AG04450 (cell line): ENCODE measurements at regions not wholly inside any gene's neighbourhood (a gene's known extent, or its start where the extent isn't known, plus 50 kb on each side); places are given as distances from the start of the nearest gene placed in this dataset.

Experiments
- CTCF ChIA-PET: fragments of 300-600, 350-600 bp; formaldehyde crosslinking; extraction: SDS; loops from one replicate; lab custom pipeline; 2022; ENCODE audit warnings: antibody characterized with exemption, inconsistent platforms; lab: Charles Lee
- POLR2A ChIA-PET: fragments of 350-600 bp; formaldehyde crosslinking; extraction: SDS; loops from one replicate; lab custom pipeline; 2021; ENCODE audit warnings: antibody characterized with exemption, inconsistent platforms; lab: Yijun Ruan, JAX
- DNase-seq: peaks from one replicate; pipeline ENCODE4 v3.0.0-alpha.2; 2011; ENCODE audit warnings: low read depth, low spot score
- H3K27ac ChIP-seq: one replicate; pipeline ENCODE4 v1.5.1; 2012; ENCODE audit warnings: low read depth, low read length, control low read depth
- H3K27me3 ChIP-seq: one replicate; pipeline ENCODE4 v1.6.0; 2012; ENCODE audit warnings: low read length; ENCODE audit not compliant: control insufficient read depth, insufficient read depth
- H3K4me3 ChIP-seq: 2 replicates; pipeline ENCODE4 v1.5.1; 2011; ENCODE audit warnings: mild to moderate bottlenecking, low read depth, low read length, control low read depth
- H3K9me3 ChIP-seq: 2 replicates; pipeline ENCODE4 v1.5.1; 2012; ENCODE audit warnings: low read length; ENCODE audit not compliant: control insufficient read depth, insufficient read depth
- TF ChIP-seq, protein P1 (sequence below): IDR thresholded peaks from 2 replicates; pipeline ENCODE4 v1.5.1; 2011; ENCODE audit warnings: low read depth, low read length, control low read depth, inconsistent platforms

DNA sequence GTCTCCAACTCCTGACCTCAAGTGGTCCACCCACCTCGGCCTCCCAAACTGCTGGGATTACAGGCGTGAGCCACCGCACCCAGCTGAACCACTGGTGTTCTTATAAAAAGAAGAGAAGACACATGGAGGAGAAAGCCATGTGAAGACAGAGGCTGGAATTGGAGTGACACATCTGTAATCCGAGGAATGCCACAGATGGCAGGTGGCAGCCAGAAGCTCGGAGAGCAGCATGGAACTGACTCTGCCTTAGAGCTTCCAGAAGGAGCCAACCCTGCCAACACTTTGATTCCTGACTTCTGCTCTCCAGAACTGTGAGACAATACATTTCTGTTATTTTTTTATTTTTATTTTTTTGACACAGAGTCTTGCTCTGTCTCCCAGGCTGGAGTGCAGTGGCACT is 59.0 kb upstream of the ATP2B4 start:
- DNase-seq, result no peak
- ChIA-PET POLR2A (interaction anchor here (0.7 kb wide), 1 partner anchor 34 kb away, joined by 3 read pairs; no protein-coding TSS in a partner anchor), CTCF (no interaction called here)
- Histone ChIP-seq H3K4me3 (no peak overlapping the region), H3K27me3 (no peaks in the 10 kb centered on the region), H3K9me3 (no peaks in the 10 kb centered on the region), H3K27ac (no peak overlapping the region)
- TF ChIP-seq, protein P1, sequence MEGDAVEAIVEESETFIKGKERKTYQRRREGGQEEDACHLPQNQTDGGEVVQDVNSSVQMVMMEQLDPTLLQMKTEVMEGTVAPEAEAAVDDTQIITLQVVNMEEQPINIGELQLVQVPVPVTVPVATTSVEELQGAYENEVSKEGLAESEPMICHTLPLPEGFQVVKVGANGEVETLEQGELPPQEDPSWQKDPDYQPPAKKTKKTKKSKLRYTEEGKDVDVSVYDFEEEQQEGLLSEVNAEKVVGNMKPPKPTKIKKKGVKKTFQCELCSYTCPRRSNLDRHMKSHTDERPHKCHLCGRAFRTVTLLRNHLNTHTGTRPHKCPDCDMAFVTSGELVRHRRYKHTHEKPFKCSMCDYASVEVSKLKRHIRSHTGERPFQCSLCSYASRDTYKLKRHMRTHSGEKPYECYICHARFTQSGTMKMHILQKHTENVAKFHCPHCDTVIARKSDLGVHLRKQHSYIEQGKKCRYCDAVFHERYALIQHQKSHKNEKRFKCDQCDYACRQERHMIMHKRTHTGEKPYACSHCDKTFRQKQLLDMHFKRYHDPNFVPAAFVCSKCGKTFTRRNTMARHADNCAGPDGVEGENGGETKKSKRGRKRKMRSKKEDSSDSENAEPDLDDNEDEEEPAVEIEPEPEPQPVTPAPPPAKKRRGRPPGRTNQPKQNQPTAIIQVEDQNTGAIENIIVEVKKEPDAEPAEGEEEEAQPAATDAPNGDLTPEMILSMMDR, result no peak

DNA sequence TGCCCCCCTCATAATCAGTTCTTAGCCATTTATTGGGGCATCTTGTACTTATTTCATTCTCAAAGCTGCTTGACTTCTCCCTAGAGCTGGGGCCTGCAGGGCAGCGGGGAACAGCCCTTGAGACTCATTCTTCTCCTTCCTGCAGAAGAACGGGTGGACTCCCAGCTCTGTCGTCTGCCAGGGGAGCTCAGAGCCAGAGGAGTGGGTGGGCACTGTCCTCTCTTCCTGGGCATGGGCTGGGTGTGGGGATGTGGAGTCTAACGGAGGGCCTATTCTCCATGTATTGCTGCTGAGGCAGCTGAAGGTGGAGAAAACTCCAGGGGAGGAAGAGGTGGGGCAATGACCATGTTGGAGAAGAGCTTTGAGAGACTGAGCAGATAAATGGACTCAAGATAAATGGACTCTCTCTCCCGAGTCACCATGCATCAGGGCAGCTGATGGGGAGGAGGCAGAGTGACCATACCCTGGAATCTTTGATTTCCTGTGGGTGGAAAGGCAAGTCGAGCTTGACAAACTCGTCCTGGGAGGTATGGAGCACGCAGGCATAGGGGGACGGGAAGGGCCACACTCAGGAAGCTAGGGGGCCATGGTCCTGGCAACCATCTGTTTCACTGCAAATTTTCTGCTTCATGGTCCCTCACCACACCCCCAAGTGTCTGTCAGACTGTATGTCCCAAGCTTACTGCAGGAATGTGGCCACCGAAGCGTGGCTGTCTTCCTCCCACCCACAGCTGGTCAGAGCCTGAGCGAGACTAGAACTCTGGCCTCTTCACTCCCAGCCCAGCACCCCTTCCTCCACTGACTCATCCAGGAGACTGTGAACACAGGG is 56.9 kb upstream of the ATP2B4 start:
- no peaks in the 10 kb centered on the region for H3K9me3 ChIP-seq
- no peak for DNase-seq
- H3K27me3 ChIP-seq, result no peaks in the 10 kb centered on the region
- TF ChIP-seq, protein P1, result no peak
- peak overlapping the region; percentile 71 for H3K27ac ChIP-seq
- ChIA-PET POLR2A (interaction anchor here (0.5 to 1.1 kb wide), 3 partner anchors 9 to 58 kb away, joined by 3 to 7 read pairs (median 6); no protein-coding TSS in a partner anchor), CTCF (interaction anchor here (0.6 kb wide), 1 partner anchor 66 kb away, joined by 3 read pairs; no protein-coding TSS in a partner anchor)
- no peak overlapping the region for H3K4me3 ChIP-seq

DNA sequence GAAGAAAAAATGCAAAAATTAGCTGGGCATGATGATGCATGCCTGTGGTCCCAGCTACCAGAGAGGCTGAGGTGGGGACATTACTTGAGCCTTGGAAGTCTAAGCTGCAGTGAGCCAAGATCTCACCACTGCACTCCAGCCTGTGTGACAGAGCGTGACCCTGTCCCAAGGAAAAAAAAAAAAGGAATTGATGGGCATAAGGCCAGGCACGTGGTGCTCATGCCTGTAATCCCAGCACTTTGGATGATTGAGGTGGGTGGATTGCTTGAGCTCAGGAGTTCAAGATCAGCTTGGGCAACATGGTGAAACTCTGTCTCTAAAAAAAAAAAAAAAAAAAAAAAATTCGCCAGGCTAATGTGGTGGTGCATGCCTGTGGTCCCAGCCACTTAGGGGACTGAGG is 55.8 kb upstream of the ATP2B4 start:
- DNase-seq, result no peak
- H3K4me3 ChIP-seq, result no peak overlapping the region
- TF ChIP-seq, protein P1, result no peak
- no peaks in the 10 kb centered on the region for H3K27me3 ChIP-seq
- no peaks in the 10 kb centered on the region for H3K9me3 ChIP-seq
- CTCF ChIA-PET, result interaction anchor here (1.5 kb wide), 1 partner anchor 65 kb away, joined by 3 read pairs; no protein-coding TSS in a partner anchor
- POLR2A ChIA-PET, result interaction anchor here (0.5 to 0.8 kb wide), 2 partner anchors 12 to 57 kb away, joined by 3 read pairs; no protein-coding TSS in a partner anchor
- H3K27ac ChIP-seq, result peak overlapping the region; percentile 71

DNA sequence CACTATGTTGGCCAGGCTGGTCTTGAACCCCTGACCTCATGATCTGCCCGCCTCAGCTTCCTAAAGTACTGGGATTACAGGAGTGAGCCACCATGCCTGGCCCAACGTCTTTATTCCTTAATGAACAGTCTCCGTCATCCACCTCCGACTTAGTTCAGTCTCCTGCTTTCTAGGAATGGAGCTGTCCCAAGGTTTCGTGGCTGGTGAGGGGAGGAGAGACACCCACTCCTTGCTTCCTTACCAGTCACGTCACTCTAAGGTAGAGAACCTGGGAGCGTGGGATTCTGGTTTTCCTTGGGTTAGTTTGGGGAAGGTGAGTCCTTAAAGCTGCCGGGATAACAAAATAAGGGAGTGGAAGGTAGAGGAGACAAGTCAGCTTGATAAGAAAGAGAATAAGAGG is 55.0 kb upstream of the ATP2B4 start:
- POLR2A ChIA-PET, result interaction anchor here (0.7 kb wide), 1 partner anchor 36 kb away, joined by 6 read pairs; no protein-coding TSS in a partner anchor

More for the DNA sequence above, 55.0 kb upstream of the ATP2B4 start:
- H3K27ac ChIP-seq, result peak overlapping the region; percentile 31
- TF ChIP-seq, protein P1, result no peak
- CTCF ChIA-PET, result interaction anchor here (1.5 kb wide), 1 partner anchor 66 kb away, joined by 3 read pairs; no protein-coding TSS in a partner anchor
- no peak for DNase-seq
- no peak overlapping the region for H3K4me3 ChIP-seq
- no peaks in the 10 kb centered on the region for H3K27me3 ChIP-seq
- H3K9me3 ChIP-seq, result no peaks in the 10 kb centered on the region
